HG03565 (cell line): ENCODE measurements at regions not wholly inside any gene's neighbourhood (a gene's known extent, or its start where the extent isn't known, plus 50 kb on each side); places are given as distances from the start of the nearest gene placed in this dataset.
"Not testable (repeated sequence)": the region's sequence is repeated elsewhere in the genome, so short reads cannot be mapped to it uniquely, and the experiment has no call there.

ENCODE experiments used
- ATAC-seq: cut with Tn5 transposase; IDR thresholded peaks from one replicate; pipeline ENCODE4 v1.9.1; 2021; ENCODE audit warnings: mild to moderate bottlenecking, moderate library complexity; ENCODE audit not compliant: unreplicated experiment

- no peak for ATAC-seq
Observed at GRCh38 chr10:2222631-2223030, 485.3 kb upstream of the ADARB2 start.

- ATAC-seq, result no peak
Observed at GRCh38 chr10:2214805-2215204, 477.5 kb upstream of the ADARB2 start.

GRCh38 chr10:2214092-2214491 is 476.8 kb upstream of the ADARB2 start:
- ATAC-seq, result no peak

- ATAC-seq, result no peak
Observed at GRCh38 chr10:2212244-2212834, 475.0 kb upstream of the ADARB2 start.

GRCh38 chr10:2210088-2210487 is 472.8 kb upstream of the ADARB2 start:
- ATAC-seq, result no peak

GRCh38 chr10:2208106-2208505 is 470.8 kb upstream of the ADARB2 start:
- ATAC-seq, result no peak

- ATAC-seq, result no peak
Observed at GRCh38 chr10:2207246-2207922, 470.1 kb upstream of the ADARB2 start.

GRCh38 chr10:2205406-2205805 is 468.1 kb upstream of the ADARB2 start:
- no peak for ATAC-seq

GRCh38 chr10:2202401-2202800 is 465.1 kb upstream of the ADARB2 start:
- no peak for ATAC-seq

- ATAC-seq, result no peak
Observed at GRCh38 chr10:2201534-2202099, 464.3 kb upstream of the ADARB2 start.

- no peak for ATAC-seq
Observed at GRCh38 chr10:2197663-2198062, 460.3 kb upstream of the ADARB2 start.

- ATAC-seq, result no peak
Observed at GRCh38 chr10:2196272-2196671, 458.9 kb upstream of the ADARB2 start.

- ATAC-seq, result not testable (repeated sequence)
Observed at GRCh38 chr10:2189356-2189755, 452.0 kb upstream of the ADARB2 start.

GRCh38 chr10:2188371-2188770 is 451.0 kb upstream of the ADARB2 start:
- no peak for ATAC-seq

GRCh38 chr10:2173327-2173726 is 436.0 kb upstream of the ADARB2 start:
- ATAC-seq, result no peak

GRCh38 chr10:2165771-2166460 is 428.6 kb upstream of the ADARB2 start:
- ATAC-seq, result no peak

GRCh38 chr10:2150288-2150687 is 413.0 kb upstream of the ADARB2 start:
- ATAC-seq, result no peak

GRCh38 chr10:2145926-2146478 is 408.7 kb upstream of the ADARB2 start:
- no peak for ATAC-seq

- no peak for ATAC-seq
Observed at GRCh38 chr10:2145491-2145890, 408.2 kb upstream of the ADARB2 start.

GRCh38 chr10:2144584-2144983 is 407.3 kb upstream of the ADARB2 start:
- no peak for ATAC-seq

GRCh38 chr10:2143213-2143835 is 406.0 kb upstream of the ADARB2 start:
- ATAC-seq, result no peak
